NCI-H1092 (cell line): ENCODE measurements at regions not wholly inside any gene's neighbourhood (a gene's known extent, or its start where the extent isn't known, plus 50 kb on each side); places are given as distances from the start of the nearest gene placed in this dataset.

Experiments
- DNase-seq: peaks from one replicate; lab custom pipeline; 2025; lab: John Stamatoyannopoulos, UW

GRCh38 chr21:28464095-28464494 lies 528.6 kb downstream of the LTN1 start:
- no peak for DNase-seq

- no peak for DNase-seq
These were observed 533.5 kb downstream of the LTN1 start for GRCh38 chr21:28459193-28459592.

GRCh38 chr21:28458446-28458845 lies 534.2 kb downstream of the LTN1 start:
- DNase-seq, result no peak

DNA sequence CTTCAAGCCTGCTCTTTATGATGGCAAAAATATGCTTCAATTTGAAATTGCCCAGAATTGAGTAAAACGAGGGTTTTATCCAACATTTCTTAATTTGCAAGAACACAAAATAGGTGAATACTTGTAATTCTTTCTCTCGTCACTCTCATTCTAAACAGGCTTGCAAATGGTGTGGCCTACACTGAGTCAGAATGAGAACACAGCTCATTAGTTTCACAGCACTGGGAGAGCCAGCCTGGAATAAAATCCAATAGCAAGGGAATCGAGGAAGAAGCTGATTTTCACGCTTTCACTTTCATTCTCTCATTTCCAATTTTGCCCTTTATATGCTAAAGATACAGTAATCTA lies 537.5 kb downstream of the LTN1 start:
- DNase-seq, result no peak

- no peak for DNase-seq
These were observed 538.0 kb downstream of the LTN1 start for GRCh38 chr21:28454564-28455252.

DNA sequence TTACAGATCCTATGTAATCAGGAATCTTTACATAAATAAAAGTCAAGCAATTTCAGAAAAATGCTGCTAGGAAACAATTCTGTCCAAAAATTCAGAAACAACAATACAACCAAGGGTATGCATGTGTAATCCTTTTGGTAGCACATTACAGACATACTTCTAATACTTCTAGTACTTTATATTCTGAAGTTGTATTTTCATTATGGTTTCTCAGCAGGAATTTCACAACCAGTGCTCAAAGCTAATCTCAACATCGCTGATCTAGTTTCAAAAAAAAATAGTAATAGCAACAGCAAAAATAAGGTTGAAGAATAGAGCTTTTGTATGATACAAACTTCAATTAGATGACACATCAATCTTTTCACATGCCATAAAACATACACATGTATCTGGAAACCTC lies 545.2 kb downstream of the LTN1 start:
- no peak for DNase-seq

- DNase-seq, result no peak
These were observed 547.4 kb downstream of the LTN1 start for GRCh38 chr21:28445141-28445830.

GRCh38 chr21:28444557-28444956 lies 548.1 kb downstream of the LTN1 start:
- DNase-seq, result no peak

- DNase-seq, result no peak
These were observed 548.6 kb downstream of the LTN1 start for GRCh38 chr21:28444111-28444510.

GRCh38 chr21:28442624-28443023 lies 550.1 kb downstream of the LTN1 start:
- DNase-seq, result no peak

GRCh38 chr21:28442085-28442484 lies 550.6 kb downstream of the LTN1 start:
- DNase-seq, result no peak

DNA sequence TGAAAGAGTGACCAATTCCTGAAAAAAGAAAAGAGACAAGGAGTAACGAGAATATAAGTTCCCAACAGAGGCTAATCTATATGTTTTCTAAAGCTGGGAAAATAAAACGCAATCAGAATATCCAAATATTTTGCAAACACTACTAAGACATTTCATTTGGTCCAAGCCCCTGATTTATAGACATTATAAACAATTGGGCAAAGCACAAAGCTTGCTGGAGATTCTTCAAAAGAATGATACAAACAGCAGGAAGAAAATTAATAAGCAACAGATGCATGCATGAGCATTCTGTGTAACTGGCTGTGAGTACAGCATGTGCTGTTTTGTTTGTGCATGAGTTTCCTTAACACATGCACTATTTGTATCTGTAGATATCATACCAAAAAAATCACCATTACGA lies 552.9 kb downstream of the LTN1 start:
- no peak for DNase-seq

DNA sequence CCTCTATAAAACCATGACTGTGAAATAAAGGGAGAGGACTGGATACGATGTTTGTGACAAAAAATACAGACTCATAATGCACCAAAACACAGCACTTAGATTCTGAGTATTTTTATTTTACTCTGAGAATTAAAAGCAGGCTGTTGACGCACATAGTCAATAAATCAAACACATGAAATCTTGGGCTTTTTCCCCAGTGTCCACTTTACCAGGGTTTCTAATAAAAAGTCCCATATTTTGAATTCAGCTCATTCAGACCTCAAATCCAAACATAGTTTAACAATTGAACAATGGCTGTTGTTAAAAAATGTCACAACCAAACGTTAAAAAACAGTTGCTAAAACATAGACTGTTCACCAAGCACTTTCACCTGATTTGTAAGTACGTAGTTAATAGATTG lies 553.4 kb downstream of the LTN1 start:
- DNase-seq, result no peak

- no peak for DNase-seq
These were observed 555.6 kb downstream of the LTN1 start for GRCh38 chr21:28437061-28437460.

- no peak for DNase-seq
These were observed 556.3 kb downstream of the LTN1 start for GRCh38 chr21:28436286-28436932.

DNA sequence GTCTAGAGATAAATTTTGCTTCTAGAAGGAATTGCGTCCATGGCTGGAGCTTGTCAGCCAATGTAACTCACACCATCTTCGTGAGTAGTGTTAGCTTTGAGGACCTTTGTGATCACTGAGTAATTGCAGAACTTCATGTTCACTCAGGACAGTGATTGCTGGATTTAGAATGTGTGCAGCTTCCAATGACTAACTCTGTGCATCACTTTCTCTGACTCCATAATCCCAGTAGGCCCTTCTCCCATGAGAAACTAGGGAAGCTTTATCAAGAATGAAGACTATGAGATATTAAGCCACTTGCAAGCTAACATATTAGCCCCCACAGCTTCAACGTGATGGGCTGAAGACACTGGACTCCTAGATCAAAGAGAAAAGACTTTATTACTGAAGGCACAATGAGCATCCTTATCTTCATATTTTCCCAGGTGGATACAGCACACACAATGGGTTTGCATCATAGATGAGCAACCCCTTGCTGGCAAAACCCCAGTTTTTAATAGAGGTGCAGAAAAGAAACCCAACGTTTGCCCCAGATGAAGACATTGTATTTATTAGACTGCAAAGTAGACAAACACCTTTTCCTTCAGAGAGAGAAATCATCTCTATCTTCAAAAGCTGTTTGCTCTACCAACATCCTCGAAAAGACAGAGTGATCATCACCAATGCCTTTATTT lies 561.0 kb downstream of the LTN1 start:
- DNase-seq, result no peak

GRCh38 chr21:28431022-28431421 lies 561.7 kb downstream of the LTN1 start:
- no peak for DNase-seq

DNA sequence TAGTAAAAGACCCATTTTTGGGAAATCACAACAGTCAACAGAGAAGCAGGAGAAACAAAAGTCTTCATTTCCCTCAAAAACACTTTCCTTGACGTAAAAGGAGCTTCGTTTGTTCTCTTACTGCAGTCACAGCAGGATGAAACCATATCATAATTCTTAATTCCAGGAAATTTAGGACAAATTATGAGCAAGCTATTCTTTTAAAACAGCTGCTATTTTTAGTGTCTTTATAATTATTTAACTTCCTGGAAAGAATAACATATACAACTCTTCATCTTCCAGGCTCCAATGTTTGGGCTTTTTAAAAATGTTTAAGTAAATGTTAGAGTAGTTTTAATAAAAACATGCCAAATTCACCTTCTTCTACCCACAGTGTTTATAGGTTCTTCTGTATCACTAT lies 563.5 kb downstream of the LTN1 start:
- no peak for DNase-seq

DNA sequence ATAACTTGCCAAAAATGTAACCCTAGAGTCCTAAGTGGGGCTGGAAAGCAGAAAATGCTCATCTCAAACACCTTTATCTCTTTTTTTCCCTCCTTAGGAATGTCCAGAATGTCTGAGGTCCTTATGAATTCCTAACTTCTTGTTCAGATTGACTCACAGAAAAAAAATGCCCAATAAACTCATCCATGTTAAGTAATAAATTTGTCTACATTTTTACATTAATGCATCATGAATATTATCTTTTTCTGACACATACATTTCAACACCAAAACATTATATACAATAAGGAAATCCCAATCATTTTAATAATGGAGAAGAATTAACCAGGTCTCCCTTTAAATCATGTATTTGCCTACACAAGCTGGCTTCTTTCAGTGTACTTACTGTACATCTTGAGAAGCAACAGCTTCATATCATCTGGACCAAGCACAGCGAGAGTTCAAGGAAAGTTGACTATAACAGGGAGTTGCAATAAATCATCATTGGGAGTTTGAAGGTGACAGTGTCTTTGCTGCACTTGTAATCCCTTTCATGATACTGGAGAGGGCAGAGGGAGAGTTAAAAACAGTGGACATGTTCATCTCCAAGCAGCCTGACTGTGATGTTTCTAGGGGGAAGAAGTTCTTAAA lies 565.2 kb downstream of the LTN1 start:
- DNase-seq, result no peak

DNA sequence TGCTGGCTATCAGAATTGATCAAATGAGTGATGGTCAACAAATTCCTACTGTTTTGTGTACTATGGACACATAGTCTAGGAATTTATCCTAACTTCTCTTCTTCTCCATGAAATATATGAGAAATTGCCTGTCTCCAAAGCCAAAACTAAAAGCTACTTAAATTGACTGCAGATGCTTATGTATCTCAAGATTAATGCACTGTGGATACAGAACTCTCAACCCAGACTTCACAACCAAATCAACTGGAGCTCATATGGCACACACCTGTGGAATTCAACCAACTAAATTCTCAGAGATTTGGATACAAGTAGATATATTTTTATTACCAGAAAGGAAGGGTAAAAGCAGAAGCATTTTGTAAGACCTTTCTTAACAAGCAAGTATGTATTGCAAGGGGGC lies 566.1 kb downstream of the LTN1 start:
- no peak for DNase-seq

DNA sequence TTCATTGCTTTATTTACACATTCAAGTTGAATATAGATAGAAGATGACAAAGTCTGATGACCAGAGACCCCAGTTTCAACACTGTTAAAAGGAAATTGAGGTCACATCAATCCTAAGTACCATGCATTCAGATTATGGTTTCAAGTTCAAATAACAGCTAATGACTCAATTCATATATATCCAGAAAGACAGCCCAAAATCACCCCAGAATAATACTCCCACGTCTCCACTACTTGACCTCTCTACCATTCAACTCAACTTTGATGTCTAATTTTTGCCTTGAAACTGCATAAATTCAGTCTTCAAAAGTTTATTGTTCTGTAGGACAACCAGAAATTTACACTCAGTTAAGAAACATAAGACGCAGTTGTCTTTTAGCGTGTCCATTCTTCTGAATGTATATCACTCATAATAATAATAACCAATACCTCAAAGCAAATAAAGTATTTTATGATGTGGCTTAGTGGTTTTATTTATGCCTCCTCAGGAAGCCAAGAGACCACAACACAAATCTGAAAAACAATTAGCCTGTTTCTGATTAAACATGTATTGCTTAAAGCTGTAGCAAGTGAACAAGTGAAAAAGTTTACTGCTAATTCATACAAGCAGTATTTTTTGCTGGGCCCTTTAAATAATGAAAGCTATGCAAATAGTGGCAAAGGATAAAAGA lies 569.0 kb downstream of the LTN1 start:
- no peak for DNase-seq
